Esophagus squamous epithelium (tissue), 5 donors: ENCODE measurements at regions not wholly inside any gene's neighbourhood (a gene's known extent, or its start where the extent isn't known, plus 50 kb on each side); places are given as distances from the start of the nearest gene placed in this dataset.

ENCODE experiments used
- DNase-seq: peaks from one replicate; lab custom pipeline; 2025; lab: John Stamatoyannopoulos, UW
- H3K27ac ChIP-seq, 4 donors: fragments of 200-600 bp; sonication (generic); one replicate each; pipeline ENCODE4 v1.5.1; 2016 to 2019; ENCODE audit warnings: mild to moderate bottlenecking in 1 of 4
- H3K27me3 ChIP-seq, 4 donors: fragments of 200-600 bp; sonication (generic); 1 replicate in 3 of 4; 2 replicates in 1 of 4; pipeline versions ENCODE4 v1.5.1 to v1.6.0; 2017 to 2021; ENCODE audit warnings: antibody characterized with exemption in 1 of 4
- H3K36me3 ChIP-seq, 3 donors: fragments of 200-600 bp; sonication (generic); one replicate each; pipeline ENCODE4 v1.5.1; 2016 to 2019
- H3K4me1 ChIP-seq, 3 donors: fragments of 200-600 bp; sonication (generic); one replicate each; pipeline ENCODE4 v1.5.1; 2017 to 2019
- H3K4me3 ChIP-seq, 4 donors: fragments of 200-600 bp; sonication (generic); 1 replicate in 3 of 4; 2 replicates in 1 of 4; pipeline ENCODE4 v1.5.1; 2016 to 2019; ENCODE audit warnings: mild to moderate bottlenecking in 2 of 4, moderate library complexity in 1 of 4
- H3K9me3 ChIP-seq, 3 donors: fragments of 200-600 bp; sonication (generic); one replicate each; pipeline ENCODE4 v1.5.1; 2016 to 2019
- POLR2A ChIP-seq, 4 donors: fragments of 450-650 bp; IDR thresholded peaks; one replicate each; pipeline ENCODE4 v1.6.1; 2017; ENCODE audit warnings: antibody characterized with exemption in 4 of 4, mild to moderate bottlenecking in 4 of 4, moderate library complexity in 3 of 4
- WGBS, 2 donors: methylation state at CpG; one replicate each; pipeline ENCODE4 v1.1.5; 2018; 5-methylcytosine and 5-hydroxymethylcytosine counted together
- intact Hi-C: fragments of 100-400 bp; cut with DNase I; formaldehyde crosslinking; loops from one replicate; pipeline ENCODE4 v1.15.0; 2022
- TF ChIP-seq, protein P1 (sequence below), 6 experiments: fragments of 450-650 bp in 4 of 6; fragments of 200-600 bp in 2 of 6; sonication (generic) in 2 of 6; IDR thresholded peaks; one replicate each; pipeline ENCODE4 v1.5.1; 2016 to 2019; ENCODE audit warnings: antibody characterized with exemption in 6 of 6, mild to moderate bottlenecking in 4 of 6, moderate library complexity in 4 of 6
- donor health status: DM: yes; HTN: yes; CAD: no.

- H3K27ac ChIP-seq: no peak overlapping the region
- intact Hi-C loops: no loop called here
Measured at GRCh38 chr7:51455948-51456347, 139.3 kb upstream of the COBL start.

GRCh38 chr7:51455513-51455912 is 138.9 kb upstream of the COBL start:
- intact Hi-C loops: no loop called here

More at GRCh38 chr7:51455948-51456347, 139.3 kb upstream of the COBL start:
- Histone ChIP-seq H3K36me3 (no peaks in the 10 kb centered on the region), H3K9me3 (no peaks in the 10 kb centered on the region), H3K4me3 (no peak overlapping the region), H3K4me1 (no peaks in the 10 kb centered on the region), H3K27me3 (no peaks in the 10 kb centered on the region)
- 10 to 26% methylated on average over 6 of the region's 6 CpGs for WGBS, 2 donors
- DNase-seq: no peak
- TF ChIP-seq POLR2A (IDR thresholded peaks at IDR 0.05): no peak
- TF ChIP-seq, protein P1, sequence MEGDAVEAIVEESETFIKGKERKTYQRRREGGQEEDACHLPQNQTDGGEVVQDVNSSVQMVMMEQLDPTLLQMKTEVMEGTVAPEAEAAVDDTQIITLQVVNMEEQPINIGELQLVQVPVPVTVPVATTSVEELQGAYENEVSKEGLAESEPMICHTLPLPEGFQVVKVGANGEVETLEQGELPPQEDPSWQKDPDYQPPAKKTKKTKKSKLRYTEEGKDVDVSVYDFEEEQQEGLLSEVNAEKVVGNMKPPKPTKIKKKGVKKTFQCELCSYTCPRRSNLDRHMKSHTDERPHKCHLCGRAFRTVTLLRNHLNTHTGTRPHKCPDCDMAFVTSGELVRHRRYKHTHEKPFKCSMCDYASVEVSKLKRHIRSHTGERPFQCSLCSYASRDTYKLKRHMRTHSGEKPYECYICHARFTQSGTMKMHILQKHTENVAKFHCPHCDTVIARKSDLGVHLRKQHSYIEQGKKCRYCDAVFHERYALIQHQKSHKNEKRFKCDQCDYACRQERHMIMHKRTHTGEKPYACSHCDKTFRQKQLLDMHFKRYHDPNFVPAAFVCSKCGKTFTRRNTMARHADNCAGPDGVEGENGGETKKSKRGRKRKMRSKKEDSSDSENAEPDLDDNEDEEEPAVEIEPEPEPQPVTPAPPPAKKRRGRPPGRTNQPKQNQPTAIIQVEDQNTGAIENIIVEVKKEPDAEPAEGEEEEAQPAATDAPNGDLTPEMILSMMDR (IDR thresholded peaks at IDR 0.05): no peak

DNA sequence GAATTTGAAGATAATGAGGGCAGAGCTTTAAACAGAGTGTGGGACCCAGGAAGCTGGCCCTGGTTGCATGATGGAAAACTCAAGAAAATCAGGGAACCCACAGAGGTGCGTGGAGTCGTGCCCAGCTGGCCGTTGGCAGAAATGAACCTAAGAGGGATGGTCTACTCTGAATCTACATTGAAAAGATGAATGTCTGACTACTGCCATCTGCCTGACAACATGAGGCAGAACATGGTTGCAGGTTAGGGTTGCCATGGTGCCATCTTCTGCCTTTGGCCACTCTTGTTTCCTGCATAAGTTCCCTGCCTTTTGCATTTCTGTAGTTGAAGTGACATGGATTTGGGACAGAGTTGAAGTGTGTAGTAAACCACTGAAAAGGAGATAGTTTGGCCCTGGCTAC is 138.5 kb upstream of the COBL start:
- WGBS, 2 donors: 67 to 84% methylated on average over 3 of the region's 3 CpGs

More at GRCh38 chr7:51455513-51455912, 138.9 kb upstream of the COBL start:
- 47 to 66% methylated on average over 2 to 3 of the region's 3 CpGs for WGBS, 2 donors
- DNase-seq: no peak
- no peaks in the 10 kb centered on the region for H3K4me1 ChIP-seq
- TF ChIP-seq, protein P1 (IDR thresholded peaks at IDR 0.05): no peak
- TF ChIP-seq POLR2A (IDR thresholded peaks at IDR 0.05): no peak
- H3K4me3 ChIP-seq: no peak overlapping the region
- H3K36me3 ChIP-seq: no peaks in the 10 kb centered on the region
- H3K9me3 ChIP-seq: no peaks in the 10 kb centered on the region
- no peak overlapping the region for H3K27ac ChIP-seq
- H3K27me3 ChIP-seq: no peaks in the 10 kb centered on the region

GRCh38 chr7:51452694-51453093 is 136.1 kb upstream of the COBL start:
- Histone ChIP-seq H3K4me1 (no peaks in the 10 kb centered on the region), H3K27ac (no peak overlapping the region), H3K9me3 (no peaks in the 10 kb centered on the region), H3K27me3 (no peaks in the 10 kb centered on the region), H3K36me3 (no peaks in the 10 kb centered on the region), H3K4me3 (no peak overlapping the region)
- no peak for DNase-seq
- TF ChIP-seq POLR2A (IDR thresholded peaks at IDR 0.05): no peak
- TF ChIP-seq, protein P1 (IDR thresholded peaks at IDR 0.05): no peak
- intact Hi-C loops: no loop called here
- WGBS, 2 donors: 86 to 89% methylated on average over 1 of the region's 1 CpG

More for the DNA sequence above, 138.5 kb upstream of the COBL start:
- no peak overlapping the region for H3K27ac ChIP-seq
- TF ChIP-seq, protein P1 (IDR thresholded peaks at IDR 0.05): no peak
- no peak for TF ChIP-seq POLR2A (IDR thresholded peaks at IDR 0.05)
- intact Hi-C loops: no loop called here
- no peaks in the 10 kb centered on the region for H3K36me3 ChIP-seq
- H3K27me3 ChIP-seq: no peaks in the 10 kb centered on the region
- no peak for DNase-seq
- H3K4me1 ChIP-seq: no peaks in the 10 kb centered on the region
- H3K9me3 ChIP-seq: no peaks in the 10 kb centered on the region
- no peak overlapping the region for H3K4me3 ChIP-seq

DNA sequence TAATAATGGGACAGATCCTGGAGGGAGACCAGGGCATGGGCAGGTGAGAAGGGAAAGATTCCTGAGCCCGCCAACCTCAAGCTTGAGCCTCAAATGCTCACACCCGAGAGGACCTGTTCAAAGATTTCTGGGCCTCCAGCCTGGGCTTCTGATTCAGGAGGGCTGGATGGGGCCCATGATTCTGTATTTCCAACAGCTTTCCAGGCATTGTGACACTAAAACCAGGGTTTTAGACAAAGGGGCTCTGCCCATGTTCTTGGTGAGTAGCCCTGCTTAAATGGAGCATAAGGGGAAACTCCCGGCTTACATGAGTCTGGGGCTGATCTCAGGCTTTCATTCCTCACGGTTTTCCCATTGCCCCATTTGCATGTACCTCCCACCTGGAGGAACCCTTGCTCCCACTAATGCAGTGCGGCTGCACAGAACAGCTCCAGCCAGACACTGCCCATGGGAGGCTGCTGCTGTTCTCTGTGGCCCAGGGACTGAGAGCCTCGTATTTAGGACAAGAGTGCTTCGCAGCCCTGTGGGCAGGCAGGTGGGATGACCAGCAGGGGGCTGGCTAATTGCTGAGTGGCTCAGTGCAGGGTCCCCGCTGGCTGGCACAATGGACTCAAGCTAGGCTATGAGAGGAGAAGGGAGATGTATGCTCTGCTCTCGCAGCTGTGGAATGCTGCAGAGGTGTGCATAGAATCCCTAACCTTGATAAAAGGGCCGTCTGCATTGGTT is 135.3 kb upstream of the COBL start:
- Histone ChIP-seq H3K36me3 (no peaks in the 10 kb centered on the region), H3K4me3 (no peak overlapping the region), H3K4me1 (no peaks in the 10 kb centered on the region), H3K9me3 (no peaks in the 10 kb centered on the region), H3K27me3 (no peaks in the 10 kb centered on the region), H3K27ac (no peak overlapping the region)
- no peak for TF ChIP-seq POLR2A (IDR thresholded peaks at IDR 0.05)
- TF ChIP-seq, protein P1 (IDR thresholded peaks at IDR 0.05): no peak
- WGBS, 2 donors: 57 to 67% methylated on average over 5 to 9 of the region's 10 CpGs
- no peak for DNase-seq
- intact Hi-C loops: no loop called here
